Liver (tissue), 8 donors: ENCODE measurements at regions not wholly inside any gene's neighbourhood (a gene's known extent, or its start where the extent isn't known, plus 50 kb on each side); places are given as distances from the start of the nearest gene placed in this dataset.

Experiments
- DNase-seq: peaks from one replicate; pipeline ENCODE4 v3.0.0-alpha.2; 2017; ENCODE audit warnings: low spot score
- H3K27ac ChIP-seq, 2 donors: one replicate each; pipeline ENCODE4 v1.7.0; 2013; ENCODE audit warnings: inconsistent platforms in 2 of 2, low read length in 2 of 2, control low read depth in 1 of 2, low read depth in 1 of 2, mild to moderate bottlenecking in 1 of 2
- H3K27me3 ChIP-seq, 4 donors: one replicate each; pipeline versions ENCODE4 v1.6.1 to v1.7.0; 2013; ENCODE audit warnings: low read length in 3 of 4, inconsistent platforms in 1 of 4, mild to moderate bottlenecking in 1 of 4, moderate library complexity in 1 of 4; ENCODE audit not compliant: control insufficient read depth in 4 of 4, insufficient read depth in 4 of 4
- H3K36me3 ChIP-seq, 4 donors: one replicate each; pipeline versions ENCODE4 v1.6.1 to v1.7.0; 2013; ENCODE audit warnings: low read length in 3 of 4, mild to moderate bottlenecking in 3 of 4, low read depth in 1 of 4, moderate library complexity in 1 of 4; ENCODE audit not compliant: control insufficient read depth in 4 of 4, insufficient read depth in 3 of 4
- H3K4me1 ChIP-seq, 4 donors: one replicate each; pipeline versions ENCODE4 v1.6.1 to v1.7.0; 2013; ENCODE audit warnings: low read length in 3 of 4, mild to moderate bottlenecking in 3 of 4, moderate library complexity in 1 of 4; ENCODE audit not compliant: control insufficient read depth in 4 of 4, insufficient read depth in 4 of 4
- H3K4me3 ChIP-seq, 3 donors: one replicate each; pipeline versions ENCODE4 v1.6.1 to v1.7.0; 2013; ENCODE audit warnings: low read length in 3 of 3, control low read depth in 1 of 3, low read depth in 1 of 3, mild to moderate bottlenecking in 1 of 3
- H3K9ac ChIP-seq, 2 donors: one replicate each; pipeline ENCODE4 v1.7.0; 2013; ENCODE audit warnings: low read length in 2 of 2, mild to moderate bottlenecking in 2 of 2, moderate library complexity in 2 of 2, control low read depth in 1 of 2, low read depth in 1 of 2
- H3K9me3 ChIP-seq, 4 donors: one replicate each; pipeline versions ENCODE4 v1.6.1 to v1.7.0; 2013; ENCODE audit warnings: low read length in 3 of 4; ENCODE audit not compliant: control insufficient read depth in 4 of 4
- ATF3 ChIP-seq: IDR thresholded peaks from 2 replicates; pipeline ENCODE4 v1.6.1; 2016; ENCODE audit warnings: antibody characterized with exemption
- CTCF ChIP-seq: fragments of 150-350 bp; IDR thresholded peaks from 2 replicates; pipeline ENCODE4 v1.5.1; 2017; ENCODE audit warnings: improper control_type of control experiment, low read depth, low read length; ENCODE audit not compliant: missing input control
- EGR1 ChIP-seq, 2 donors: IDR thresholded peaks; 2 replicates each; pipeline ENCODE4 v1.6.1; 2016 to 2018; ENCODE audit warnings: antibody characterized with exemption in 2 of 2, low read depth in 2 of 2
- FOXA1 ChIP-seq: IDR thresholded peaks from 2 replicates; pipeline ENCODE4 v1.6.1; 2016; ENCODE audit warnings: antibody characterized with exemption
- FOXA2 ChIP-seq: IDR thresholded peaks from 2 replicates; pipeline ENCODE4 v1.6.1; 2016; ENCODE audit warnings: antibody characterized with exemption
- GABPA ChIP-seq, 2 donors: IDR thresholded peaks in 1 of 2; conservative IDR thresholded peaks in 1 of 2; 2 replicates each; pipeline ENCODE4 v1.6.1; 2016; ENCODE audit warnings: antibody characterized with exemption in 2 of 2, mild to moderate bottlenecking in 1 of 2, moderate library complexity in 1 of 2
- HNF4A ChIP-seq, 2 donors: conservative IDR thresholded peaks; 2 replicates each; pipeline ENCODE4 v1.6.1; 2016; ENCODE audit warnings: antibody characterized with exemption in 2 of 2, mild to moderate bottlenecking in 2 of 2
- HNF4G ChIP-seq: IDR thresholded peaks from 2 replicates; pipeline ENCODE4 v1.6.1; 2016; ENCODE audit warnings: antibody characterized with exemption
- JUND ChIP-seq, 2 donors: IDR thresholded peaks; 2 replicates each; pipeline ENCODE4 v1.6.1; 2016; ENCODE audit warnings: antibody characterized with exemption in 2 of 2
- MAX ChIP-seq: IDR thresholded peaks from 2 replicates; pipeline ENCODE4 v1.6.1; 2016; ENCODE audit warnings: antibody characterized with exemption
- NR2F2 ChIP-seq: IDR thresholded peaks from 2 replicates; pipeline ENCODE4 v1.6.1; 2016; ENCODE audit warnings: antibody characterized with exemption
- RAD21 ChIP-seq, 2 donors: IDR thresholded peaks; 2 replicates each; pipeline ENCODE4 v1.6.1; 2016; ENCODE audit warnings: antibody characterized with exemption in 2 of 2, mild to moderate bottlenecking in 2 of 2
- REST ChIP-seq: IDR thresholded peaks from 2 replicates; pipeline ENCODE4 v1.6.1; 2016; ENCODE audit warnings: antibody characterized with exemption, mild to moderate bottlenecking
- RXRA ChIP-seq, 2 donors: IDR thresholded peaks; 2 replicates each; pipeline ENCODE4 v1.6.1; 2017 to 2018; ENCODE audit warnings: antibody characterized with exemption in 2 of 2, mild to moderate bottlenecking in 1 of 2
- SP1 ChIP-seq: IDR thresholded peaks from 2 replicates; pipeline ENCODE4 v1.6.1; 2018; ENCODE audit warnings: antibody characterized with exemption, mild to moderate bottlenecking
- TAF1 ChIP-seq: conservative IDR thresholded peaks from 2 replicates; pipeline ENCODE4 v1.6.1; 2016; ENCODE audit warnings: antibody characterized with exemption, mild to moderate bottlenecking
- YY1 ChIP-seq: IDR thresholded peaks from 2 replicates; pipeline ENCODE4 v1.6.1; 2016; ENCODE audit warnings: antibody characterized with exemption, mild to moderate bottlenecking
- ZBTB33 ChIP-seq: IDR thresholded peaks from 2 replicates; pipeline ENCODE4 v1.6.1; 2016; ENCODE audit warnings: antibody characterized with exemption
- WGBS: extraction: QIAGEN DNeasy Blood & Tissue Kit; methylation state at CpG from one replicate; pipeline ENCODE4 v1.1.7; 2013; 5-methylcytosine and 5-hydroxymethylcytosine counted together
- donor health status: healthy.
- donor health status: healthy.
- donor health status: healthy.
- donor health status: healthy.
- donor health status: healthy.

- H3K9ac ChIP-seq: no peak overlapping the region
- H3K4me1 ChIP-seq: no peaks in the 10 kb centered on the region
- no peak overlapping the region for H3K27ac ChIP-seq
- H3K9me3 ChIP-seq: no peaks in the 10 kb centered on the region
- no peak for DNase-seq
- no peaks in the 10 kb centered on the region for H3K36me3 ChIP-seq
- WGBS: 43% methylated on average over 3 of the region's 3 CpGs
- H3K4me3 ChIP-seq: no peak overlapping the region
- TF ChIP-seq YY1 (no peak), GABPA (IDR thresholded peaks at IDR 0.05 in 1 of 2, conservative IDR thresholded peaks at IDR 0.05 in 1 of 2) (no peak), FOXA2 (no peak), HNF4G (no peak), REST (no peak), CTCF (no peak), SP1 (no peak), TAF1 (no peak), EGR1 (IDR thresholded peaks at IDR 0.05; ENCODE audit: low read depth in 2 of 2) (no peak), NR2F2 (no peak), JUND (IDR thresholded peaks at IDR 0.05) (no peak), MAX (no peak)
- H3K27me3 ChIP-seq: peaks cover 0 to 4% (median 0%) of the 10 kb centered on the region in 4 donors
Observed at GRCh38 chr16:77541165-77541564, 106.3 kb upstream of the ADAMTS18 start.

GRCh38 chr16:77548151-77548550 is 113.3 kb upstream of the ADAMTS18 start:
- Histone ChIP-seq H3K27ac (no peak overlapping the region), H3K27me3 (peaks cover 0 to 2% (median under 1%) of the 10 kb centered on the region in 4 donors), H3K4me3 (no peak overlapping the region), H3K9me3 (no peaks in the 10 kb centered on the region), H3K4me1 (no peaks in the 10 kb centered on the region), H3K9ac (no peak overlapping the region), H3K36me3 (no peaks in the 10 kb centered on the region)
- no peak for DNase-seq
- 86% methylated on average over 4 of the region's 4 CpGs for WGBS
- TF ChIP-seq REST (no peak), YY1 (no peak), HNF4G (no peak), RXRA (IDR thresholded peaks at IDR 0.05) (no peak), ZBTB33 (no peak), ATF3 (no peak), JUND (IDR thresholded peaks at IDR 0.05) (no peak), TAF1 (no peak), CTCF (no peak), SP1 (no peak), GABPA (IDR thresholded peaks at IDR 0.05 in 1 of 2, conservative IDR thresholded peaks at IDR 0.05 in 1 of 2) (no peak), NR2F2 (no peak), RAD21 (IDR thresholded peaks at IDR 0.05) (no peak), HNF4A (conservative IDR thresholded peaks at IDR 0.05) (no peak), FOXA1 (no peak), EGR1 (IDR thresholded peaks at IDR 0.05; ENCODE audit: low read depth in 2 of 2) (no peak), MAX (no peak)
